ENCODE measurements at regions not wholly inside any gene's neighbourhood (a gene's known extent, or its start where the extent isn't known, plus 50 kb on each side); places are given as distances from the start of the nearest gene placed in this dataset.

DNA sequence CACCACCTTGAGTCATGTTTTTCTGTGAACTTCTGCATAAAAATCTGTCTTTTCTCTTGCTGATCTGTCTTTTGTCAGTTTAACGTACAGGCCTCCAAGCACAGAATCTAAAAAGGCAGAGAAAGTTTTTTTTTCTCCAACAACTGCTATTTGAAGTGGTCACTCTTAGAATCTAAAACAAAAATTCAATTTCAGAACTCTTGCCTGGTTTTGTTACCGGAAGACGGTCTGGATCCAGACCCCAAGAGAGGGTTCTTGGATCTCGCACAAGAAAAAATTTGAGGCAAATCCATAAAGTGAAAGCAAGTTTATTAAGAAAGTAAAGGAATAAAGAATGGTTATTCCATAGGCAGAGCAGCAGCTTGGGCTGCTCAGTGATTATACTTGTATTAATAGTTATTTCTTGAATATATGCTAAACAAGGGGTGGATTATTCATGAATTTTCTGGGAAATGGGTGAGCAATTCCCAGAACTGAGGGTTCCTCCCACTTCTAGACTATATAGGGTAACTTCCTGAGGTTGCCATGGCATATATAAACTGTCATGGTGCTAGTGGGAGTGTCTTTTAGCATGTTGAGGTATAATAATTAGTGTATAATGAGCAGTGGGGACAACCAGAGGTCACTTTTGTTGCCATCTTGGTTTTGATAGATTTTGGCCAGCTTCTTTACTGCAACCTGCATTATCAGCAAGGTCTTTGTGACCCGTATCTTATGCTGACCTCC, 150.0 kb upstream of the PLEKHA5 start:
- no peak for DNase-seq

DNA sequence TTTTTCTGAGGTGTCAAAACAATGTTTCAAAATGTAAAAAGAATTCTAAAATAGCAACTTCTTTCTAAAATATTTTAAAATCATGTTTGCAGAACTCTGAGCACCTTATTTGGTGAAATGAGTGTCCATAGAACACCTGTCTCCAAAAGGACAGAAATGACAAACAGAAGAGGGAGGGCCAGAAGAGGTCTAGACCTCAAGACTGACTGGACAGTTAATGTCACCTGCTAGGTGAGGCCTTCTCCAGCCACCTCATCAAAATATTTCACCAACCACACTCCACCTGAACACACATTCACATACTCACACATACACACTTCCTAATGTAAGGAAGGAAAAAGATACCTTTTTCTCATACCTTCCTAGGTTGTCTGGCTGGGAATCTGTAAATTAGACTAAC, 147.8 kb upstream of the PLEKHA5 start:
- DNase-seq, result no peak

GRCh38 chr12:18982226-18982949, 147.1 kb upstream of the PLEKHA5 start:
- DNase-seq, result no peak

GRCh38 chr12:18983854-18984253, 145.7 kb upstream of the PLEKHA5 start:
- no peak for DNase-seq

DNA sequence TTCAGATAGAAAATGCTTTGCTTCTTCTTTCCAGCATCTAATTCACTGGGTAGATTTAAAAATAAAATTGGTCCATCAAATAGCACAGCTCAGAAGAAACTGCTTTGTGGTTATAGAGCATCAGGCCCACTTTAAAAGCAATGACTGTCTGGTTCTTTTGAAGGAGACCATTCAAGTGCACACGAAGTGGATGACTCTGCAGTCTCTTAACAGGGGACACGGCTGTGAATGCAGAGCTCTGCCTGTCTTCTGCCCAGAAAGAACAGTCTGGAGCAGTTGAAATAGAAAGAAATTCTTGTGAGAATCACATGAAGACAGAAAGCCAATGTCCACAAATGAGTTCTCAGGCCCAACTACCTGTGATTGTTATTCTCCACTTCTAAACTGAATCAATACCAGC, 138.7 kb upstream of the PLEKHA5 start:
- DNase-seq, result no peak

DNA sequence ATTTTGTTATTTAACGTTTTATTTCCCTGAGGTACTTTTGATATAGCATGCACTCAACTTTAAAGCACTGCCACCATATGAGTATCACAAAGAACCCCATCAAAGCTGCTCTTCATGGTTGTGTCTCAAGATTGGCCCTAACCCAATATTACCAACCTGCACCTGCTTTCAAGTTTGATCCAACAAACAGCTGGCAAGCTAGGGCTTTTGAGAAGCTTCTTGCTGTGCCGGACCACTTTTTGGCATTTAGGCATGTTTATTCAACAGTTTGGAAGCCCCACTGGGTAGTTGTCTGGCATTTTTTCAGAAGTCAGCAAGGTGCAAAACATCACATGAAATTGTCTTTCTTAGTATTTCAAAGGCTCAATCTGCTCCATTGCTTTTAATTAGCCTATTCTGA, 137.2 kb upstream of the PLEKHA5 start:
- no peak for DNase-seq

- DNase-seq, result no peak
Observed at GRCh38 chr12:18998343-18999261, 130.9 kb upstream of the PLEKHA5 start.

GRCh38 chr12:19000836-19001235, 128.7 kb upstream of the PLEKHA5 start:
- no peak for DNase-seq

- DNase-seq, result no peak
Observed at GRCh38 chr12:19002216-19002615, 127.3 kb upstream of the PLEKHA5 start.

DNA sequence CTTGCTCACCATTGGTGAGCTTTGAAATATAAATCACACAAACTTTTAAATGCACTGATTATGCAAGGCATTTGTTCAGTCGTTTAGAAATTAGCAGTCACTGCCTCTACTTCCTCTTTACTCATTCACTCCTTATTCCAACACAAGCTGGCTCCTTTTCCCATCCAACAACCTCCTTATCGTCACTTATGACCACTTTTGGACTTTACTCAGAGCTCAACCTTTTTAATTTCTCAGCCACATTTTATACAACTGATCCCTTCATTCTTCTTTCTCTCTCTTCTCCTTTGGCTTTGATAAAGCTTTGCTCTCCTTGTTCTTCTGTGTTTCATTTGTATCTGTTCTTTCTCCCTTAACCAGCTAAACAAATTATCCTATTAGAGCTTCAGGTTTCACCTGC, 126.4 kb upstream of the PLEKHA5 start:
- DNase-seq, result no peak

- DNase-seq, result no peak
Observed at GRCh38 chr12:19003987-19004619, 125.4 kb upstream of the PLEKHA5 start.

DNA sequence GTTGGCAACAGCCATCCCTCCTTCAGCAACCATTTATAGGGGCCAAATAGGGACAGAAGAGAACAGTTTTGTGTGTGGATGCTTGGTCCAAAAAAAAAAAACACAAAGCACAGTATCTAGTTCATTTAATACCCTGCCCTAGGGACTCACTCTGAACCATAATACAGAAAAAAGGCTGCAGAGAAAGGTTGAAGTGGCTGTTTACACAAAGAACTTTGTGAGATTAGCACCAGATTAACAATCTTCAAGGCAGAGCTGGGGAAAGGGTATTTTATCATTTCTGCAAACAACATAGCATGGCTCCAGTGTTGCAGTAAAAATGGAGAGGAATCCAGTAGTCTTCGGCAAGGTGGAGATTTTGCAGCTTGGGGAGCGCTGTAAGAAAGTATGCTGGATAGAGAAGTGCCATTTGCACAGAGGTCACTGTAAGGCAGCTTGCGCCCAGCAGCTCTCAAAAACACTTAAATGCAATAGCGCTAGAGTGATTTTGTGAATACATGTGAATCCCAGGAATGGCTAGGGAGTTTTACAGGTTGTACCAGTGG, 124.2 kb upstream of the PLEKHA5 start:
- no peak for DNase-seq

DNA sequence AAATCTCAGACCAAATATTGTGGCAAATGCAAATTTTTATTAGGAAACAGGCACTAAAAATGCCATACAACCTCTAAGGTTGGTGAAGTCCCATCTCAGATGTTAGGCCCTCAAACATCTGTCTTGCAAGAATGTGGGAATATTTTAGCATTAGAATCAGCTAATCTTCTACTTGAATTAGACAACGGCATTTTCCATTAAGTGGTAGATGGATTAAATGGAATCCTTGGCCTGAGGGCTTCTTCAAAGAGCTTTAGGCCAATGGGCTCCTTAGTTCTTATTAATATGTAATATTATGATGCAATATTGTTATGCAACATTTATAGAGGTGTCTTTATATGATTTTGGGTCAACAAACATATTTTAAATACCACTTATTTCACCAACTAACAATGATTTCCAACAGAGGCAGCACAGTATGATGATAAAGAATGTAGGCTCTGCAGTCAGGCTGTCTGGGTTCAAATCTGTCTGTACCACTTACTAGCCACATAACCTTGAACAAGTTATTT, 122.9 kb upstream of the PLEKHA5 start:
- no peak for DNase-seq

DNA sequence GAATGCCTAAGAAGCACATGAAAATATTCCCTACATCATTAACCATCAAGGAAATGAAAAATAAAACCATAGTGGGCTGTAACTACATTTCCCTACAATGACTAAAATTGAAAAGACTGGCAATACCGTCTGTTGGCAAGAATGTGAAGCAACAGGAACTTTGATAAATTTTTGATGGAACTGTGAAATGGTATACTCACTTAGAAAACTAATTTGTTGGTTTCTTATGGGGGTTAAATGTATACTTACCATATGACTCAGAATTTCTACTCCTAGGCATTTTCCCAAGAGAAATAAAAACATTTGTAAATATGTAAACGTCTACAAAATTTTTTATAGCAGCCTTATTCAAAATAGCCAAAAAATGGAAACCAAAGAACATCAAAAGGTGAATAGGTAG, 121.4 kb upstream of the PLEKHA5 start:
- no peak for DNase-seq

DNA sequence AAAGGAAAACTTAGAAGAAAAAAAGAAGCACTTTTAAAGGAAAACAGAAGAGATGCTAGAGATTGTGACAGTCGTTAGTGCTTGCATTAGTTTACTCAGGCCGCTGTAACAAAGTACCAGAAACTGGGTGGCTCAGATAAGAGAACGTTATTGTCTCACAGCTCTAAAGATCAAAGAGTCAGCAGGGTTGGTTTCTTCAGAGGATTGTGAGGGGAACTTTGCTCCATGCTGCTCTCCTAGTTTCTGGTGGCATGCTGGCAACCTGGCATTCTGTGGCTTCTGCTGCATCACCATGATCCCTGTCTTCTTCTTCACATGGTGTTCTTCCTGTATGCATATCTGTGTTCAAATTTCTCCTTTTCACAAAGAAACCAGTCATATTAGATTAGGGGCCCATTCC, 119.4 kb upstream of the PLEKHA5 start:
- DNase-seq, result no peak

DNA sequence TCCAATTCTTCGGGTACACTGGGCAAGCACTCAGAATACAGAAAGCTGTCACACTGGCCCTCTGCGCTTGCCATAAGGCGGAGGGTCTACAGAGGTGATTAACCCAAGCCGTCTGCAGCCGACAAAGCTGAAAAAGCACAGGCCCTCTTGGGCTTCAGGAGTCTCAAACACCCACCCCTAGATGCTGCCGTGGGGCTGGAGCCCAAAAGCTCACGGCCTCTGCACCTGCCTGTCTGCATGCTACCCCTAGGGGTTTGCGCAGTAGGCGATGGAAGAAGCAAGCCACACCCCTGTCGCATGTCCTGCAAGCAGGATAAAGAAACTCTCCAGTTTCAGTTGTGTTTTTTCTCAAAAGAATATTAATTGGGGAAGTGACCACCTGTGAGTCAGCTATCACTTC, 118.8 kb upstream of the PLEKHA5 start:
- no peak for DNase-seq

- no peak for DNase-seq
Observed at GRCh38 chr12:19012965-19013364, 116.6 kb upstream of the PLEKHA5 start.

DNA sequence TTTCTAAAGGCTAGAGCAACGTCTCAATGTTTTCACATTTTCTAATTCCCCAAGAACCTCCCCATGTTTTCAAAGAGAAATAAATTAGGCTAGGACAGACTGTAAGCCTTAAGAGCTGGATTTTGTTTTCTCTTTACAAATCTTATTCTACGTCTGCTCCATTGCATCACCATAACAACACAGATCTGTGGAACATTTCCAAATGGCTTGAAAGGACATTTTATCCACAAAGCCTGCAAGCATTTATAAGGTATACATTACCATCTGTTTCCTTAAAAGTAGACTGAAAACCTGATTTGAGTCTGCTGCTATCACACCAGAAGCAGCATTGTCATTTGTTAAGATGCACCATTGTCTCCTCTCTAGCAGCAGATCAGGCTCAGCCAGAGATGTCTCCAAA, 115.3 kb upstream of the PLEKHA5 start:
- DNase-seq, result peak; percentile 5

DNA sequence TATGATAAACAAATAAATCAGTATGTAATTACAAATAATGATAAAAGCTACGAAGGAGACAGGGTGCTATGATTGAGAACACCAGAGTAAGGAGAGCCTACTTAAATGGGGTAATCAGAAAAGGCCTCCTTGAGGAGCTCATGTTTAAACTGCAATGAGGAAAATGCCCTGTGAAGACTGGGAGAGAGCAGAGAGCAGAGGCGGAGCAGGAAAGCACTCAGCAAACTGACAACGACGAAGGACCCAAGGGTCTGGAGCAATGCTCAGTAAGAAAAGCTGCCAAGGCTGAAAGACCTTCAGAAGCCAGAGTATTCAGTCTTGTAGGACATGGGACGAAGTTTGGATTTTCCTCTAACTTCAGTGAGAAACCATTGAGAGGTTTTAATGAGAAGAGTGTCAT, 114.2 kb upstream of the PLEKHA5 start:
- DNase-seq, result no peak

- DNase-seq, result no peak
Observed at GRCh38 chr12:19018302-19018970, 111.1 kb upstream of the PLEKHA5 start.

DNA sequence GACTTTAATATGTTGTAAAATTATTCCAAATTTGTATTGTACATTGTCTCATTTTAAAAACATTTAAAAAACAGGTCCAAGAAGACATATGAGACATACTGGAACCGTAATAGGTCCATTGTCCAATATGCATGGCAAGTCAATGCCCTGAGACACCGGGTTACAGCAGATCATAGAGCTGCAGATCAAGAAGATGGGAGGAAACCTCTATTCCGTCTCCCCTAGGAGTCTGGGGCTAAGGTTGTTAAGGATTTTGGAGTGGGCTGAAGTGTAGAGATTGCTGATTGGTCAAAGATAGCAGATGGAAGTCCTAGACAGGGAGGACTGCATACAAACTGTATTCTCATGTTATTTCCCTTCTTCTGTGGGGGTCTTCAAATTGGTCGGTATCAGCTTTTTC, 108.3 kb upstream of the PLEKHA5 start:
- no peak for DNase-seq

DNA sequence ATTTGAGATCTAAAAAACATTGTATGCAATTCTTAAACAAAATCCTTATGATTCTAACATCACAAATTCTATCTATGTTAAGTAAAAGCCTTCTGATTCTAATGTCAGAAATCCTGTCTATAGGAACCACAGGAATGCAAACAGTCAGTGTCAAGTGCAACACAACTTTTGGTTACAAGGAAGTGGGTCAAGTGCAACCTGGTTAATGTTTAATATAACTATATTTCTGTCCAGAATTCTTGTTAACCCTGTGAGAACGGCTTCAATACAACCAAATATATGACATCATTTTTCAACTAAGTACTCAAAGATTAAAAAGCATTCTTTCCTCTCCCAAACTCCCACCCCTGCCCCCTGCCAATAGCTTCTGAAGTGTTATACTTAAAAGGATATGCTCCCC, 107.9 kb upstream of the PLEKHA5 start:
- no peak for DNase-seq

All from DMS 273 treated with DMSO at 0.1 percent for 48 hours (cell line).